ENCODE measurements at regions not wholly inside any gene's neighbourhood (a gene's known extent, or its start where the extent isn't known, plus 50 kb on each side); places are given as distances from the start of the nearest gene placed in this dataset.

DNA sequence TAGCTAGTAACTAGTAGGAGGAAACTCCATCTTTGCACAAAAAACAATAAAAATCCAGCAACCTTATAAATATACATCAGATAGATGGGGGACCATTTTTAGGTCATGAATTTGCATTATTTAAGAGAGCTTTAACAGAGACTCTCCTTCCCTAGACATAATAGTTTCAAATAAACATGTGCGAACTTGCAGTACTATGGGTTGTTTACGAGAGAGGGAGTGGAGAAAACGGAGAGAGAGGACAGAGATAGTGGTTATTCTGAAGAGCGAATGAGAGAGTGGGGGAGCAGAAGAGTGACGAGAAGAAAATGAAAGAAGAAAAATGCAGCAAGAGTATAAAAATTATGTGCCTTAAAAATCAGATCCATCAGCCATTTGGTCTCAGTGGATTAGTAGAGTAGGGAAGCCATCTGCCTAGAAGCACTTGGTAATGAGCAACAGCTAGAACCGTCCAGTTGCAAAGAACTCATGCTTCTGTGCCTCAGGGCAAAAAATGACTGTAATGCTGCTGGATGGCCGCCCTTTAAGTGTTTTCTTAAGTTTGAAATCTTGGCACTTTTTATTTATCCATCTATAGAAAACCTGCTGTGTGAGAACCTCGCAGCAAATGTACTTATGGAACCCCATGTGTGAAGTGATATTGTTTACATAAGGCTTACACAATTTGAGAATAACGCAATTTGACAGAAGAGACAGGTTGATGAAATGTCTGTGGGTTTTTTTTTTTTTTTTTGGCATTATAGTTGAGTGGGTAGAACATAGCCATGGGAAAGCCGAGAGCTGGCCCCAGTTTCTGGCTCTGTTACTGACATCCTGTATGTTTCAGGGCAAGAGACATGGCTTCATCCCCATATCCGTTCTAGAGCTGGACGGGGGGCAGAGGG lies 95.6 kb upstream of the ZNF608 start:
- DNase-seq = no peak

GRCh38 chr5:124842725-124843595 lies 96.5 kb upstream of the ZNF608 start:
- no peak for DNase-seq

DNA sequence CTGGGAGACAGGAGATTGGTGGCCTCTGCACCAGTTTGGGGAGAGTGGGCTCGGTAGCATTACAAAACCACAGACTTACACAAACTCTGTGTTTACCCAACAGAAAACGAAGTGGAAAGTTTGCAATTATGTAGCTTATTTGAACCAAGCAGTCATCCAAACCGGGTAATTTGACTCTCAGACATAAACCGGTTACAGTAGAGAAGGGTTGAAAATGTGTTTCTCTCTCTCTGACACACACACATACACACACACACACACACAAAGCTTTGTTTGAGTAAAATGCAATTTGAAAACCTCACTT lies 97.1 kb upstream of the ZNF608 start:
- DNase-seq = no peak

DNA sequence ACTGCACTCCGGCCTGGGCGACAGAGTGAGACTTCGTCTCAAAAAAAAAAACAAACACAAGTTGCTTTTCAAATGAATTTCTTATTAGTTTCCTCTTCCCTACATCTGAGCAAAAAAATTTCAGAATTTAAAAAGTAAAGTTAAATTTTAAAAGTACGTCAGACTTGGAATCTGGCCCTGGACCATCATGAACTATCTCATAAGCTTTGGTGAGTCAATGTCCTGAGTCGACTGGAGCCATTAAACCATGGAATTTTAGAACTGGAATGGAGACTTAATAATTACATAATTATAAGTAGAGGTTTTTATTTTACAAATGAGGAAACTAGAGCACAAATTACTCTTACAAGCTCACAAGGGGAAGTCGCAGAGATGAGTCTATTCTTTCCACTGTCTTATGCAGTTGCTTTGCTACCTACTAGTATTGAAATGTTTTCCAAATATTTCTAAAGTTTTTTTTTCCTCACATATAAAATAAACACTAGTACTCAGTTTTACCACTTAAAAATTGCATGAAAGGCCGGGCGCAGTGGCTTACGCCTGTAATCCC lies 98.0 kb upstream of the ZNF608 start:
- no peak for DNase-seq

DNA sequence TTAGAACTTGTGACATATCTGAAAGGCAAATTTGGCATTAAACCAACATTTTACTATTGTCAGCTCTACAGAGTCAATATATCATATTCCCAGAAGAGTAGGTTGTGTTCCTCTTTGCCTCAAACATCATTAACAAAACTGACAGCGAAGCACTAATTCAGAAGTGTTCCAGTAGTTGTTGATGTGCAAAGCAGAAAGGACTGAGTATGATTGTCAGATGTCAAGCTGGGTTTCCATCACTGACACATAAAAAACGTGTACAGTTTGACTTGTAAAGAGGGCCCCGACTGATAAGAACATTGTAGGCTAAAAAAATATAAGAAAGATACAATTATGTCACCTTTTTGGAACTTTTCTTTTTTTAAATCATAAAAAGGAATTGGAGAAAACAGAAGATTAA lies 101.5 kb upstream of the ZNF608 start:
- DNase-seq = no peak

DNA sequence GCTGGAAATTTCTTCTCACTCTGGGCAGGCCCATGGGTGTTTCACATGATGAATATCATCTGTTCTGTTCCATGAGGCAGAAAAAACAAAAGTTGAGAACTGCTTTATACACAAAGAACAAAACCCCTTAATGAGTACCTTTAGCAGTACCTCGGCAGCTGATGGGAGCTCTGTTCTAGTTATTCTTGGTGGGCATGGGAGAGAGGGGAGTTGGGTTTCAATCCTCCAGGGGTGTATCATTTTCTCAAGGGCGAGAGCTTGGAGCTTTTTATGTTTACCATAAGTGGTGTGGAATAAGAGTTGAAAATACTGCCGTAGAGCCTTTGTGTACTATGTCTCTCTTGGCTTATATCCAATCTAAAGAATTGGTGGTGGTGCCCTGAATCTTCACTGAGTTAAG lies 103.3 kb upstream of the ZNF608 start:
- no peak for DNase-seq

DNA sequence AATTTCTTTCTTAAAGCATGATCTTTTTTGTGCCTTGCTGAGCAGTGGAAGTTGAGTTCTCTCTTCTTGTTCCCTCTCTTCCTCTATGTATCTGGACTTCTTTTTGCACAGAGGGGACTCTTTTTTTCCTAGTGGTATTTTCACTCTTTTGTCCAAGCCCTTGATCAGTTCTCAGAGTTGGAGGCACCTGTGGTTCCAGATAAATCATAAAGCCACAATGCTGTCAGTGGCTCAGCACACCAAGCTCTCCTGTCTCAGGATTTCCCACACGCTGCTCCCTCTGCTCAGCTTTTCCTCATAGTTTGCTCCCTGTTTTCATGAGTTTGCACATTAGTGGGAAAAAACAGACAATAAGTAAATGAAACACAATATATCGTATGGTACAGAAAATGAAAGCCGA lies 110.3 kb upstream of the ZNF608 start:
- DNase-seq = no peak

DNA sequence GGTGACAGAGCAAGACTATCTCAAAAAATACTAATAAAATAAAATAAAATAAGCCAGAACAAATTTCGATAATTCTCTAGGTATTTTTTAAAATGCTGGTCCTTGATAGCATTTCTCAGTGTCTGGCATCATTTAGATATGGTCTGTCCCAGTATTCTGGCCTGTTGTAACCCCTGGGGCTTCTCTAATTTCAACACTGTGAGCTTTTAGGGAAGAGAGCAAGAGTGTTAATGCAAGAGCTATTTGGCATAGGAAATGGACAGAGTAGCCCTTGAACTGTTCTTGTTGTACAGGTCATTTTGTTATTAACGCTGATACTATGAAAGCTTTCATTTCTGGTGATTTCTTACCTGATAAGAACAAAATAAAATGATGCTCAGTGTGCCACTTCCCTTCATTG lies 112.2 kb upstream of the ZNF608 start:
- no peak for DNase-seq

- DNase-seq = no peak
These were observed 112.6 kb upstream of the ZNF608 start for GRCh38 chr5:124859027-124859426.

DNA sequence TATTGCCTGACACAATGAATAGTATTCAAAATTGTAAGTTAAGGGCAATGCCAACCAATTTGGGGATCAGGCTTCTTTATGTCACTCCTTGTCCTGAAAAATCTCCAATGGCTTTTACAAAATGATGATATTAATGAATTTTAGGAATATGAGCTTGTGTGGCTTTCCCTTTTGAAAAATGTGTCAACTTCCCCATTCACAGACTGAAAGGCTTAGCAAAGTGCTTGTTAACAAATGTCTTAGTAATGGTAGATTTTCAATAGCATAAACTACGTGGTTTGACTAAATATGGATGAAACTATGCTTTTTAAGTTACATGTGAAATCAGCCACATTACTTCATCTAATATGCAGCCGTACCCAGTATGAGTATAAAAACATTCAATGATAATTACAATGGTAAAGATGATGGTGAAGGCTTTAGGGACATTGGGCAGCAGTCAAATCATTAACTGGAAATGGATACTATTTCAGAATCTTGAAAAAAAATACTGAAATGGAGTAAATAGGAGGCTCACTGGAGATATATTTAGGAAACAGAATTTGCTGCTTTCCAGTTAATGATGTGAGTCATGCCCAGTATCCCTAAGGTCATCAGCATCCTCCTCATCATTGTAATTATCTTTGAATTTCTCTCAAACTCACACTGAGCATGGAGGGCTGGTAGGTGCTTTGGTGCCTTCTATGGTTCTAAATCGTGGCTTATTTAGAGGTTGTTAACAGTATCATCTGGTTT lies 113.3 kb upstream of the ZNF608 start:
- DNase-seq = no peak

DNA sequence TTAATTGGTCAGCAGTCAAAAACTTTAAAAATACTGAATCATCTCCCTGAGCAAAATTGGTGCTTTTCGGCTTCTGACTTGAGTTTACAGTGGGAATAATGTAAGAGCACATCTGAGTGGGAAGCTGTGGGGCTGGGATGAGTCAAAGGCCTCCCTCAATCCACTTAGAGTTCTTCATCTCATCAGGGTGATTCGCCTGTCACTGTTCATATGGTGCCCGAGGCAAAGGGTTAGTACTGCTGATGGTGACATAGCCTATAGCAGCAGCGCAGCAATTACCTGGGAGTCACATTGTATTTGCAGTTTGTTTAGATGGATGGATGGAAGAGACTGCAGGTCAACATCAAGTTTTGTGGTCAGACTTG lies 113.8 kb upstream of the ZNF608 start:
- DNase-seq = no peak

DNA sequence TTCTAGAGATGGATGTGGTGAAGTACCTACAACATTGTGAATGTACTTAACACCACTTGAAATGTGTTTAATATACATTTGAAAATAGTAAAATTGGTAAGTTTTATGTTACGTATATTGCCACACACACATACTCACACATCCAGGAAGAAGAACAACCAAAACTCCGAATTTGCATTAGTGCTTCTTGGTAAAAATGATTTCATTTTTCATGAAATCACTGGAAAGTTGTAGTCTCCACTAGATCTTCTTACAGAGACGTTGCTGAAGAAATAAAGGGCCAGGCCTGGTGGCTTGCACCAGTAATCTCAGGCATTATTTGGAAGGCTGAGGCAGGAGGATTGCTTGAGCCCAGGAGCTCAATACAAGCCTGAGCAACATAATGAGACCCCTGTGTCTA lies 118.6 kb upstream of the ZNF608 start:
- no peak for DNase-seq

GRCh38 chr5:124865603-124866354 lies 119.3 kb upstream of the ZNF608 start:
- no peak for DNase-seq

DNA sequence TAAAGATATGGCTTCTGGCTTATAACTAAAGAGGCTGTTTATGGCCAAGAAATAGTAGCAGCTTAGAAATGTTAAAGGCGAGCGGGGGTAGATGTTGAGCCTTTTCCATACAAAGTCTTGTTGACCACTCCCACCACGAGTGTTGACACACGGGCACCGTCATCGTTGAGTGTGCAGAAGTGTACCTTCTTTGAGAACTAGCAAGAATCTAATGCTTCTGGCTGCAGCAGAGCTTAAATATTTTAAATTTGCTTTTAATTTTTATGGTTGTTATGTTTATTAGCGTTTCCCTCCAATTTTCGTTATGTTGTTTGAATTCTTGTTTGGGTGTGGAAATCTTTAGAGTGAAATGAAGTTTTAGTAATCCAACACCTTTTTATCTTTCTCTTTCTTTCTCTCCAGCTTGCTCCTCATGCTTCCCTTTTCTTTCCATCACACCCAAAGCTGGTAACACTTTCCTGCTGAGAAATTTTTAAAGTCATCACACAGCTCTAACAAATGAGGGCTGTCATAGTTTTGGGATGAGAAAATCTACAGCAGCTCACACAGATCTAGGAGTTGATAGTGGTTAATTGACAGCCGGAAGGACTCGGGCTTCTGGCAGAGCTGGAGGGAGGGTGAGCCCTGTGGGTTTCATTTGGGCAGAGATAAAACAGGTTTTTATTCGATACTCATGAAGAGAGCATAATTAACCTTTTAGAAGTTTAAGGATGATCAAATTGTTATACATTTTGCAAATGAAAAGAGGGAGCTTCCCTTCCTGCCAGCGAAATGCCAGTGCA lies 120.1 kb upstream of the ZNF608 start:
- no peak for DNase-seq

- no peak for DNase-seq
These were observed 120.8 kb upstream of the ZNF608 start for GRCh38 chr5:124867137-124867704.

DNA sequence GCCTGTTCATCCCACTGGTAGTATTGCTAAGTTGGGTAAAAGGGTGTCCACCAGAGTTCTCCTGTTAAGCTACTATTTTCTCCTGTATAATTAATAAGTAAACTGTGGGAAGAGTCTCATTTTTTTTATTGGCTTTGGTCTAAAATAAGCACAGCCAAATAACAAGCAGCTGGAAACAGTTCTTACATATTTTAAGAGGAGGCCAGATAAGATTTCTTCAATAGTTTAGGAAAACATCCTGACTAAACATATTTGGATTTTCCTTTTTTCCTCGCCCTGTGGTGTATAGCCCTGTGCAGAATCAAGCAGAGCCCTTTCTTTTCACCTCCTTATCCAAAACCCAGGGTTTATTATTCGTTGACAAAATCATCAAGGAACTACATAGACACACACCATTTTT lies 122.2 kb upstream of the ZNF608 start:
- DNase-seq = no peak

- no peak for DNase-seq
These were observed 123.1 kb upstream of the ZNF608 start for GRCh38 chr5:124869426-124870033.

DNA sequence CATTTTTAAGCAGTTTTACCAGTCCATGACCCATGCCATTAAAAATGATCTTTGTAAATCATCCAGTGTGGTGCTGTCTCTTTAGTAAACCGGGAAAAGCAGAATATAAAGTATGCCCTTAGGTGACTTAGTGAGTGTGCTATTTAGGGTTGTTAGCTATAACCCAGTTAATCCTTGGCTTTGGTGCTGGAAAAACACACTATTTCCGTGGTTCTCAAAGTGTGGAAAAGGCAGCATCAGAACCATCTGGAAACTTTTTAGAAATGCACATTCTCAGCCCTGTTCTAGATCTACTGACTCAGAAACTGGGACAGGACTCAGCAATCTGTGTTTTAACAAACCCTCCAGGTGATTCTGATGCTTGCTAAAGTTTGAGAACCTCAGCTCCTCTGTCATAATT lies 123.6 kb upstream of the ZNF608 start:
- no peak for DNase-seq

GRCh38 chr5:124871303-124871702 lies 124.9 kb upstream of the ZNF608 start:
- no peak for DNase-seq

- DNase-seq = no peak
These were observed 125.6 kb upstream of the ZNF608 start for GRCh38 chr5:124872086-124872485.

DNA sequence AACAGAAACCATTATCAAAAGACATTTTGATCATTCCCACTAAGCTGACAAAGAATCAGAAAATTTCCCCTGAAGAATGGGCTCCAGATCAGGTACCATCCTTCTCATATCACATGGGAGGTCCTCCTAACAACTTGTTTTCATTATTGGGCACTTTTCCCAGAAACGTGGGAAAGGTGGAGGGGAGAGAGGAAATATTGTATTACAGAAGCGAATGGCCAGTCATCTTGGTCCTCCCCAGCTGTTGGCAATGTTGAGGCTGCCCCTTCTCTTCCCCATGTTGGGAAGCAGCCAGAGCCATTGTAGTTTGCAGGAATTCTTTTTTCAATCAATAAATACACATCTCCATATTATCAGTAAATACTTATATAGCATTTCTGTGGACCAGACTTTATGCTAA lies 126.2 kb upstream of the ZNF608 start:
- DNase-seq = no peak
